ENCODE measurements at regions not wholly inside any gene's neighbourhood (a gene's known extent, or its start where the extent isn't known, plus 50 kb on each side); places are given as distances from the start of the nearest gene placed in this dataset.

DNA sequence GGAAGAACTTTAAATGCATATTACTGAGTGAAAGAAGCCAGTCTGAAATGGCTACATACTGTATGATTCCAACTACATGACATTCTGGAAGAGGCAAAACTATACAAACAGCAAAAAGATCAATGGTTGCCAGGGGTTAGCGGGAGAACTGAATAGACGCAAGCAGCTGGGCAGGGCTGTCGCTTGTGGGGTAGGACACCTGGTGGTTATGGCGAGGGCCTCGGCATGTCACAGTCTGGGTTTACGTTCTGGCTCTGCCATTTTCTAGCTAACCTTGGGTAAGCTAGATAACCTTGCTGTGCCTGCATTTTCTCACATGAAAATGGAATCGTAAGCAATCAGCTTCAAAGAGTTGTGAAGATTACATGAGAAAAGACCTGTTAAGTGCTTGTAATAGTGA is 55.2 kb upstream of the SYT13 start:
- no peak for DNase-seq (ENCODE audit: low read depth)
- TF ChIP-seq, protein P1, sequence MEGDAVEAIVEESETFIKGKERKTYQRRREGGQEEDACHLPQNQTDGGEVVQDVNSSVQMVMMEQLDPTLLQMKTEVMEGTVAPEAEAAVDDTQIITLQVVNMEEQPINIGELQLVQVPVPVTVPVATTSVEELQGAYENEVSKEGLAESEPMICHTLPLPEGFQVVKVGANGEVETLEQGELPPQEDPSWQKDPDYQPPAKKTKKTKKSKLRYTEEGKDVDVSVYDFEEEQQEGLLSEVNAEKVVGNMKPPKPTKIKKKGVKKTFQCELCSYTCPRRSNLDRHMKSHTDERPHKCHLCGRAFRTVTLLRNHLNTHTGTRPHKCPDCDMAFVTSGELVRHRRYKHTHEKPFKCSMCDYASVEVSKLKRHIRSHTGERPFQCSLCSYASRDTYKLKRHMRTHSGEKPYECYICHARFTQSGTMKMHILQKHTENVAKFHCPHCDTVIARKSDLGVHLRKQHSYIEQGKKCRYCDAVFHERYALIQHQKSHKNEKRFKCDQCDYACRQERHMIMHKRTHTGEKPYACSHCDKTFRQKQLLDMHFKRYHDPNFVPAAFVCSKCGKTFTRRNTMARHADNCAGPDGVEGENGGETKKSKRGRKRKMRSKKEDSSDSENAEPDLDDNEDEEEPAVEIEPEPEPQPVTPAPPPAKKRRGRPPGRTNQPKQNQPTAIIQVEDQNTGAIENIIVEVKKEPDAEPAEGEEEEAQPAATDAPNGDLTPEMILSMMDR (conservative IDR thresholded peaks at IDR 0.05; ENCODE audit: low read depth, low read length): no peak
- no peak overlapping the region for H3K4me3 ChIP-seq (ENCODE audit: low read depth, low read length)

DNA sequence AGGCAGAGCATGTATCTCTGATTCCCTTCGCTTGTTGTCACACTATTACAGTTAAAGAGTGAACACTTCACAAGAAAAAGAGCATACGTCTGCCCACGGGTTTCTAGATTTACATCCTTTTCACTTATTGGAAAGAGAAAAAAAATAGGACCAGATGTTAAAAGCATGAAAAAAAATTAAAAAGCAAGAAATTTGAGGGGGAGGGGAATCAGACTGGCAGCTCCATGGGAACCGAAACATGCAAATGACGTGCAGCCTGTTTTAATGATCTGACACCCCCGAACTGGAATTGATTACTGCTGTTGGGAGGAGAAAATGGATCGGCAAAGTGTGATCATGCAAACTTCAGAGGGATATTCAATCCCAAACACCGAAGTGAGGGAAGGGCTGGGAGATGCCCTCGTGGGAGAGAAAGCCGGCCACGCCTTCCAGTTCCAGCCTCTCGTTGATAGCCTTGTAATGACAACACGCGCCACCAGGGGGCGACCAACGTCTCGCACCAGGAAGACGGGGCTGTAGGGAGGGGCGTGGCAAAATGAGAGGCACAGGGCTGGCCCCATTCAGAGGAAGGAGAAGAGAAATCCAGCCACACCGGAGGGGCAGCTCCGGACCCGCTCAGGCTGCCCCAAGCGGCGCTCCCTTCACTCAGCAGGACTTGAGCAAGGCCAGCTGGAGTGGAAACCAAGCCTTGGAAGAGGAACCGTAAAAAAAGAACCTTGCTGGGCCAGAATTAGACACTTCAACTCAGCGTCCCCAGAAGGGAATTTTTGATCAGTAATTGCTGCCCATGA is 53.8 kb upstream of the SYT13 start:
- peak; percentile 9 for DNase-seq (ENCODE audit: low read depth)
- TF ChIP-seq, protein P1 (conservative IDR thresholded peaks at IDR 0.05; ENCODE audit: low read depth, low read length): peak; percentile 67
- no peak overlapping the region for H3K4me3 ChIP-seq (ENCODE audit: low read depth, low read length)

DNA sequence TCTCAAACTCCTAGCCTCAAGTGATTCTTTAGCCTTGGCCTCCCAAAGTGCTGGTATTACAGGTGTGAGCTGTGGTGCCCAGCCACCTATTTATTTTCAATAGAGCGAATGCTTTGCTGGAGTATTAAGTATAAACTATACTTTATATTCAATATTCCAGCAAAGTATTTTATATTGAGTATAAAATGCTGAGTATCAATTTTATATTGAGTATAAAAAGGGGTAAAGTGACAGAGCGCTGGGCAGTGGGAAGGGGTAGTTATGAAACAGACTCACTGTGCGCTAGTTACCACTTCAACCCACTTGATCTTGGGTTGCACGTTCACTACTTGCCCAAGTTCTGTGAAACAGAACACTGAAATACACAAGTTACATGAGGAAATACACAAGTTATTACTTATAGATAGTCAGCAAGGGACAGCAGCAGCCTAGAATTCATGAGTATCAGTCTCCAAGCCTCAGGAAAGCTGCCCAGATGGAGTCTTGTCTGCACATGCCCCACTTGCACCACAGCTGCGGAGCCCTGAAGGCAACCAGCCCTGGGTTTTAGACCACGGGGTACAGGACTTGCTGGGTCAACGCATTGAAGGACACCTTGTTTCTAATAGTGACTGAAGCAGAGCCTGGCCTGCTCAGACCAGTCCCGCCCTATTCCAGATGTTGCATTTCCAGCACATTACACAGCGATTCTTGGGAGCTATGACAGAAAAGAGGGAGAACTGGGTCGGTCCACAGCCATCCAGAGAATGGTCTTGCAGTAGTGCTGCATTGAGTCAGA is 51.6 kb upstream of the SYT13 start:
- TF ChIP-seq, protein P1 (conservative IDR thresholded peaks at IDR 0.05; ENCODE audit: low read depth, low read length): no peak
- H3K4me3 ChIP-seq (ENCODE audit: low read depth, low read length): no peak overlapping the region
- DNase-seq (ENCODE audit: low read depth): no peak

DNA sequence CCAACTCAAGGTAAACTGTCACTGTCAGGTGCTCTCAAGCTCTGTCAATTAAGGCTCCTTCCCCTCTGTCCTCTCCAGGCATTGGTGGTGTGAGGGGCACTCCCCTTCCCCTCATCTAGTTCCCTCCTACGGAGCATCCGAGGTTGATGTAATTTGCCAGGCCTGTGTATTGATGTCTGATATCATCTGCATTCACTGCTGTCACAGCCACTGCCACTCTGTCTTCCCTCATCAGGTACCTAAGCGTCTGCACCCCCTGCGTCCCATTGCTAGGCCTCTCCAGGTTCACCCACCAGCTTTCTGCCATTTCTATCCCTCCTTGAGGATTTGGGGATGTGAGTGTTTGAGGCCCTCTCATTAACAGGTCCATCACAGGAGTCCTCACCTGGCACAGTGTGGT is 50.0 kb upstream of the SYT13 start:
- TF ChIP-seq, protein P1 (conservative IDR thresholded peaks at IDR 0.05; ENCODE audit: low read depth, low read length): no peak
- no peak overlapping the region for H3K4me3 ChIP-seq (ENCODE audit: low read depth, low read length)
- no peak for DNase-seq (ENCODE audit: low read depth)
